Vagina (tissue), 2 donors: ENCODE measurements at regions not wholly inside any gene's neighbourhood (a gene's known extent, or its start where the extent isn't known, plus 50 kb on each side); places are given as distances from the start of the nearest gene placed in this dataset.

Experiments used
- DNase-seq, 2 donors: peaks; one replicate each; pipeline ENCODE4 v3.0.0-alpha.2; 2017; ENCODE audit errors: extremely low spot score in 2 of 2
- H3K27ac ChIP-seq: fragments of 200-600 bp; sonication (generic); one replicate; pipeline ENCODE4 v1.5.1; 2019
- H3K27me3 ChIP-seq: fragments of 200-600 bp; sonication (generic); one replicate; pipeline ENCODE4 v1.5.1; 2019
- H3K36me3 ChIP-seq, 2 donors: fragments of 200-600 bp; sonication (generic); one replicate each; pipeline ENCODE4 v1.5.1; 2017 to 2019
- H3K4me1 ChIP-seq: fragments of 200-600 bp; sonication (generic); one replicate; pipeline ENCODE4 v1.5.1; 2019
- H3K4me3 ChIP-seq, 2 donors: fragments of 200-600 bp; sonication (generic); 1 replicate in 1 of 2; 2 replicates in 1 of 2; pipeline ENCODE4 v1.5.1; 2016 to 2019
- H3K9me3 ChIP-seq: fragments of 200-600 bp; sonication (generic); one replicate; pipeline ENCODE4 v1.5.1; 2019
- POLR2A ChIP-seq, 2 donors: fragments of 450-650 bp; IDR thresholded peaks; one replicate each; pipeline ENCODE4 v1.6.1; 2017; ENCODE audit warnings: antibody characterized with exemption in 2 of 2, mild to moderate bottlenecking in 2 of 2, moderate library complexity in 2 of 2
- POLR2AphosphoS5 ChIP-seq, 2 donors: sonication (generic); formaldehyde crosslinking; IDR thresholded peaks; one replicate each; pipeline ENCODE4 v1.9.0; 2017; ENCODE audit warnings: antibody characterized with exemption in 2 of 2, mild to moderate bottlenecking in 2 of 2, low read depth in 1 of 2; ENCODE audit not compliant: insufficient read depth in 1 of 2
- intact Hi-C: fragments of 100-400 bp; cut with DNase I; formaldehyde crosslinking; loops from one replicate; pipeline ENCODE4 v1.15.1; 2023
- TF ChIP-seq, protein P1 (sequence below), 3 experiments: fragments of 450-650 bp in 2 of 3; fragments of 200-600 bp in 1 of 3; sonication (generic) in 1 of 3; IDR thresholded peaks; one replicate each; pipeline ENCODE4 v1.5.1; 2017 to 2019; ENCODE audit warnings: antibody characterized with exemption in 3 of 3, mild to moderate bottlenecking in 2 of 3, moderate library complexity in 2 of 3

GRCh38 chr6:55003719-55004430 is 157.3 kb downstream of the FAM83B start:
- TF ChIP-seq POLR2AphosphoS5 (IDR thresholded peaks at IDR 0.05; ENCODE audit: insufficient read depth in 1 of 2, low read depth in 1 of 2) (no peak), POLR2A (IDR thresholded peaks at IDR 0.05) (no peak)
- TF ChIP-seq, protein P1, sequence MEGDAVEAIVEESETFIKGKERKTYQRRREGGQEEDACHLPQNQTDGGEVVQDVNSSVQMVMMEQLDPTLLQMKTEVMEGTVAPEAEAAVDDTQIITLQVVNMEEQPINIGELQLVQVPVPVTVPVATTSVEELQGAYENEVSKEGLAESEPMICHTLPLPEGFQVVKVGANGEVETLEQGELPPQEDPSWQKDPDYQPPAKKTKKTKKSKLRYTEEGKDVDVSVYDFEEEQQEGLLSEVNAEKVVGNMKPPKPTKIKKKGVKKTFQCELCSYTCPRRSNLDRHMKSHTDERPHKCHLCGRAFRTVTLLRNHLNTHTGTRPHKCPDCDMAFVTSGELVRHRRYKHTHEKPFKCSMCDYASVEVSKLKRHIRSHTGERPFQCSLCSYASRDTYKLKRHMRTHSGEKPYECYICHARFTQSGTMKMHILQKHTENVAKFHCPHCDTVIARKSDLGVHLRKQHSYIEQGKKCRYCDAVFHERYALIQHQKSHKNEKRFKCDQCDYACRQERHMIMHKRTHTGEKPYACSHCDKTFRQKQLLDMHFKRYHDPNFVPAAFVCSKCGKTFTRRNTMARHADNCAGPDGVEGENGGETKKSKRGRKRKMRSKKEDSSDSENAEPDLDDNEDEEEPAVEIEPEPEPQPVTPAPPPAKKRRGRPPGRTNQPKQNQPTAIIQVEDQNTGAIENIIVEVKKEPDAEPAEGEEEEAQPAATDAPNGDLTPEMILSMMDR (IDR thresholded peaks at IDR 0.05) = no peak
- intact Hi-C loops = no loop called here

GRCh38 chr6:55009131-55009530 is 162.6 kb downstream of the FAM83B start:
- H3K36me3 ChIP-seq = no peaks in the 10 kb centered on the region
- no peaks in the 10 kb centered on the region for H3K27me3 ChIP-seq
- no peak overlapping the region for H3K4me3 ChIP-seq
- no peaks in the 10 kb centered on the region for H3K9me3 ChIP-seq
- TF ChIP-seq, protein P1 (IDR thresholded peaks at IDR 0.05) = no peak
- TF ChIP-seq POLR2A (IDR thresholded peaks at IDR 0.05) (no peak), POLR2AphosphoS5 (IDR thresholded peaks at IDR 0.05; ENCODE audit: insufficient read depth in 1 of 2, low read depth in 1 of 2) (no peak)
- no peak overlapping the region for H3K27ac ChIP-seq
- H3K4me1 ChIP-seq = no peaks in the 10 kb centered on the region
- intact Hi-C loops = no loop called here
- DNase-seq = no peak

More at GRCh38 chr6:55003719-55004430, 157.3 kb downstream of the FAM83B start:
- Histone ChIP-seq H3K27me3 (no peaks in the 10 kb centered on the region), H3K9me3 (no peaks in the 10 kb centered on the region), H3K4me1 (no peaks in the 10 kb centered on the region), H3K36me3 (no peaks in the 10 kb centered on the region), H3K4me3 (no peak overlapping the region), H3K27ac (no peak overlapping the region)
- DNase-seq = no peak

- intact Hi-C loops = no loop called here
- TF ChIP-seq, protein P1 (IDR thresholded peaks at IDR 0.05) = no peak
- TF ChIP-seq POLR2A (IDR thresholded peaks at IDR 0.05) (no peak), POLR2AphosphoS5 (IDR thresholded peaks at IDR 0.05; ENCODE audit: insufficient read depth in 1 of 2, low read depth in 1 of 2) (no peak)
- H3K36me3 ChIP-seq = no peaks in the 10 kb centered on the region
- no peak for DNase-seq
- H3K9me3 ChIP-seq = no peaks in the 10 kb centered on the region
- no peaks in the 10 kb centered on the region for H3K4me1 ChIP-seq
- no peak overlapping the region for H3K27ac ChIP-seq
- no peaks in the 10 kb centered on the region for H3K27me3 ChIP-seq
- no peak overlapping the region for H3K4me3 ChIP-seq
Observed at GRCh38 chr6:55011034-55011433, 163.3 kb upstream of the HCRTR2 start.

- intact Hi-C loops = no loop called here
- TF ChIP-seq POLR2AphosphoS5 (IDR thresholded peaks at IDR 0.05; ENCODE audit: insufficient read depth in 1 of 2, low read depth in 1 of 2) = no peak
- TF ChIP-seq, protein P1 (IDR thresholded peaks at IDR 0.05) = no peak
- no peak for TF ChIP-seq POLR2A (IDR thresholded peaks at IDR 0.05)
Observed at GRCh38 chr6:55012454-55012853, 161.9 kb upstream of the HCRTR2 start.

GRCh38 chr6:55014321-55015088 is 159.8 kb upstream of the HCRTR2 start:
- no peak for DNase-seq
- H3K27me3 ChIP-seq = no peaks in the 10 kb centered on the region
- intact Hi-C loops = no loop called here
- no peaks in the 10 kb centered on the region for H3K9me3 ChIP-seq
- H3K36me3 ChIP-seq = no peaks in the 10 kb centered on the region
- H3K27ac ChIP-seq = no peak overlapping the region
- TF ChIP-seq POLR2AphosphoS5 (IDR thresholded peaks at IDR 0.05; ENCODE audit: insufficient read depth in 1 of 2, low read depth in 1 of 2) = no peak
- TF ChIP-seq, protein P1 (IDR thresholded peaks at IDR 0.05) = no peak
- no peak for TF ChIP-seq POLR2A (IDR thresholded peaks at IDR 0.05)
- H3K4me1 ChIP-seq = no peaks in the 10 kb centered on the region
- H3K4me3 ChIP-seq = no peak overlapping the region

More at GRCh38 chr6:55012454-55012853, 161.9 kb upstream of the HCRTR2 start:
- Histone ChIP-seq H3K4me1 (no peaks in the 10 kb centered on the region), H3K4me3 (no peak overlapping the region), H3K27me3 (no peaks in the 10 kb centered on the region), H3K36me3 (no peaks in the 10 kb centered on the region), H3K9me3 (no peaks in the 10 kb centered on the region), H3K27ac (no peak overlapping the region)
- DNase-seq = no peak
